Ovary (tissue), 3 donors: ENCODE measurements at regions not wholly inside any gene's neighbourhood (a gene's known extent, or its start where the extent isn't known, plus 50 kb on each side); places are given as distances from the start of the nearest gene placed in this dataset.

Source experiments
- CTCF ChIP-seq, 3 donors: fragments of 450-650 bp in 2 of 3; fragments of 200-600 bp in 1 of 3; IDR thresholded peaks; one replicate each; pipeline versions ENCODE4 v1.5.1 to v1.8.0; 2016 to 2022; ENCODE audit warnings: antibody characterized with exemption in 3 of 3, mild to moderate bottlenecking in 1 of 3
- EP300 ChIP-seq: sonication (generic); formaldehyde crosslinking; IDR thresholded peaks from one replicate; pipeline ENCODE4 v1.6.1; 2017; ENCODE audit warnings: antibody characterized with exemption
- POLR2A ChIP-seq: fragments of 450-650 bp; IDR thresholded peaks from one replicate; pipeline ENCODE4 v1.6.1; 2017; ENCODE audit warnings: antibody characterized with exemption, mild to moderate bottlenecking, moderate library complexity
- donor health status: DM: no; HTN: no; CAD: no.

- no peak for TF ChIP-seq CTCF (IDR thresholded peaks at IDR 0.05)
- TF ChIP-seq EP300, result no peak
- no peak for TF ChIP-seq POLR2A
Observed at GRCh38 chr21:38914528-38915293, 109.0 kb downstream of the ETS2 start.
